ENCODE measurements at regions not wholly inside any gene's neighbourhood (a gene's known extent, or its start where the extent isn't known, plus 50 kb on each side); places are given as distances from the start of the nearest gene placed in this dataset.

- ChIA-PET CTCF (no interaction called here), POLR2A (no interaction called here)
- DNase-seq (ENCODE audit: low read depth, low spot score), result no peak
- TF ChIP-seq REST (IDR thresholded peaks at IDR 0.05; ENCODE audit: insufficient read depth in 1 of 2, low read depth in 2 of 2, low read length in 1 of 2) (no peak), SIN3A (IDR thresholded peaks at IDR 0.05; ENCODE audit: borderline replicate concordance, insufficient read depth, low read depth, low read length) (no peak), TCF7L2 (IDR thresholded peaks at IDR 0.05; ENCODE audit: low read depth, low read length) (no peak), CTCF (IDR thresholded peaks at IDR 0.05) (no peak), POLR2AphosphoS5 (IDR thresholded peaks at IDR 0.05; ENCODE audit: low read depth, low read length) (no peak)
- no peaks in the 10 kb centered on the region for H3K27me3 ChIP-seq (ENCODE audit: control insufficient read depth, insufficient read depth, low read length)
- H3K36me3 ChIP-seq (ENCODE audit: control insufficient read depth, insufficient read depth, low read length), result no peaks in the 10 kb centered on the region
- H3K4me3 ChIP-seq (ENCODE audit: low read depth in 2 of 2, low read length in 2 of 2), result no peak overlapping the region
- H3K9me3 ChIP-seq (ENCODE audit: control insufficient read depth, insufficient read depth, low read depth, low read length), result no peaks in the 10 kb centered on the region
- intact Hi-C loops (cut with micrococcal nuclease; ENCODE audit: unreplicated experiment), result no loop called here
- ATAC-seq, result no peak
- H3K4me1 ChIP-seq (ENCODE audit: control insufficient read depth, insufficient read depth, low read length), result no peaks in the 10 kb centered on the region
- H3K27ac ChIP-seq (ENCODE audit: low read length), result no peak overlapping the region
- no TSS peak for BruUV-seq (replicated peaks)
- in situ Hi-C loops (cut with HindIII; ENCODE audit: low pct_unique_long_range_greater_than_20kb, low sequenced_read_pairs), result no loop called here
Observed at GRCh38 chr12:16857456-16857923, 251.5 kb upstream of the LMO3 start.

GRCh38 chr12:16854465-16854864, 248.5 kb upstream of the LMO3 start:
- CTCF ChIA-PET, result no interaction called here
- intact Hi-C loops (cut with micrococcal nuclease; ENCODE audit: unreplicated experiment), result no loop called here
- ATAC-seq (no peak), DNase-seq (ENCODE audit: low read depth, low spot score) (no peak)
- no peaks in the 10 kb centered on the region for H3K4me1 ChIP-seq (ENCODE audit: control insufficient read depth, insufficient read depth, low read length)
- in situ Hi-C loops (cut with HindIII; ENCODE audit: low pct_unique_long_range_greater_than_20kb, low sequenced_read_pairs), result no loop called here
- no peak overlapping the region for H3K27ac ChIP-seq (ENCODE audit: low read length)
- H3K4me3 ChIP-seq (ENCODE audit: low read depth in 2 of 2, low read length in 2 of 2), result no peak overlapping the region
- POLR2A ChIA-PET, result no interaction called here
- no peak for TF ChIP-seq SIN3A (IDR thresholded peaks at IDR 0.05; ENCODE audit: borderline replicate concordance, insufficient read depth, low read depth, low read length)
- BruUV-seq (replicated peaks), result no TSS peak
- no peaks in the 10 kb centered on the region for H3K9me3 ChIP-seq (ENCODE audit: control insufficient read depth, insufficient read depth, low read depth, low read length)
- H3K36me3 ChIP-seq (ENCODE audit: control insufficient read depth, insufficient read depth, low read length), result no peaks in the 10 kb centered on the region
- no peaks in the 10 kb centered on the region for H3K27me3 ChIP-seq (ENCODE audit: control insufficient read depth, insufficient read depth, low read length)

- Histone ChIP-seq H3K36me3 (ENCODE audit: control insufficient read depth, insufficient read depth, low read length) (no peaks in the 10 kb centered on the region), H3K9me3 (ENCODE audit: control insufficient read depth, insufficient read depth, low read depth, low read length) (no peaks in the 10 kb centered on the region), H3K27me3 (ENCODE audit: control insufficient read depth, insufficient read depth, low read length) (no peaks in the 10 kb centered on the region), H3K4me1 (ENCODE audit: control insufficient read depth, insufficient read depth, low read length) (no peaks in the 10 kb centered on the region), H3K4me3 (ENCODE audit: low read depth in 2 of 2, low read length in 2 of 2) (no peak overlapping the region), H3K27ac (ENCODE audit: low read length) (no peak overlapping the region)
- DNase-seq (ENCODE audit: low read depth, low spot score), result no peak
- ATAC-seq, result no peak
- intact Hi-C loops (cut with micrococcal nuclease; ENCODE audit: unreplicated experiment), result no loop called here
- POLR2A ChIA-PET, result no interaction called here
- in situ Hi-C loops (cut with HindIII; ENCODE audit: low pct_unique_long_range_greater_than_20kb, low sequenced_read_pairs), result no loop called here
- CTCF ChIA-PET, result no interaction called here
- BruUV-seq (replicated peaks), result no TSS peak
- no peak for TF ChIP-seq CTCF (IDR thresholded peaks at IDR 0.05)
- no peak for TF ChIP-seq SIN3A (IDR thresholded peaks at IDR 0.05; ENCODE audit: borderline replicate concordance, insufficient read depth, low read depth, low read length)
Observed at GRCh38 chr12:16849473-16849872, 243.5 kb upstream of the LMO3 start.

Data from Panc1 (cell line).